Esophagus squamous epithelium (tissue), 4 donors: ENCODE measurements at regions not wholly inside any gene's neighbourhood (a gene's known extent, or its start where the extent isn't known, plus 50 kb on each side); places are given as distances from the start of the nearest gene placed in this dataset.

Experiments used
- POLR2A ChIP-seq, 4 donors: fragments of 450-650 bp; IDR thresholded peaks; one replicate each; pipeline ENCODE4 v1.6.1; 2017; ENCODE audit warnings: antibody characterized with exemption in 4 of 4, mild to moderate bottlenecking in 4 of 4, moderate library complexity in 3 of 4
- TF ChIP-seq, protein P1 (sequence below), 6 experiments: fragments of 450-650 bp in 4 of 6; fragments of 200-600 bp in 2 of 6; sonication (generic) in 2 of 6; IDR thresholded peaks; one replicate each; pipeline ENCODE4 v1.5.1; 2016 to 2019; ENCODE audit warnings: antibody characterized with exemption in 6 of 6, mild to moderate bottlenecking in 4 of 6, moderate library complexity in 4 of 6

DNA sequence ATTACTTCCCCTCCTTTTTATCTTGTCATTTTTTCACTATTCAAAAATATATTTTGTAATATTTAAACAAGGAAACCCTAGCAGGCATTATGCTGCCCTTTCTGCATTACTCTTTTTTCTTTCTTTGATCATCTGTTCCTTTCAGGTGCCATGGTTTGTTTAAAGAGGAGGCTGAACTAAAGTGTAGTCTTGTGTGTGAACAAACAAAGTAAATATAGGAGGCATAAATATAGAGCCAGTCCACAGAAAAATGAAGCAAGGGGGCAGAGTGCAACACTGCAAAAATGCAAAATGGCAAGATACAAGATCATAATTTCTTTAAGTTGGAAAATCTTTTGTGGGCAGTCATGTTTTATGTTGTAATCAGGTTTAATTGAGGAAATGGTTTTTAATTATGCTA is 947.3 kb upstream of the COX7C start:
- TF ChIP-seq, protein P1, sequence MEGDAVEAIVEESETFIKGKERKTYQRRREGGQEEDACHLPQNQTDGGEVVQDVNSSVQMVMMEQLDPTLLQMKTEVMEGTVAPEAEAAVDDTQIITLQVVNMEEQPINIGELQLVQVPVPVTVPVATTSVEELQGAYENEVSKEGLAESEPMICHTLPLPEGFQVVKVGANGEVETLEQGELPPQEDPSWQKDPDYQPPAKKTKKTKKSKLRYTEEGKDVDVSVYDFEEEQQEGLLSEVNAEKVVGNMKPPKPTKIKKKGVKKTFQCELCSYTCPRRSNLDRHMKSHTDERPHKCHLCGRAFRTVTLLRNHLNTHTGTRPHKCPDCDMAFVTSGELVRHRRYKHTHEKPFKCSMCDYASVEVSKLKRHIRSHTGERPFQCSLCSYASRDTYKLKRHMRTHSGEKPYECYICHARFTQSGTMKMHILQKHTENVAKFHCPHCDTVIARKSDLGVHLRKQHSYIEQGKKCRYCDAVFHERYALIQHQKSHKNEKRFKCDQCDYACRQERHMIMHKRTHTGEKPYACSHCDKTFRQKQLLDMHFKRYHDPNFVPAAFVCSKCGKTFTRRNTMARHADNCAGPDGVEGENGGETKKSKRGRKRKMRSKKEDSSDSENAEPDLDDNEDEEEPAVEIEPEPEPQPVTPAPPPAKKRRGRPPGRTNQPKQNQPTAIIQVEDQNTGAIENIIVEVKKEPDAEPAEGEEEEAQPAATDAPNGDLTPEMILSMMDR (IDR thresholded peaks at IDR 0.05) = no peak
- TF ChIP-seq POLR2A (IDR thresholded peaks at IDR 0.05) = no peak
